ENCODE measurements at regions not wholly inside any gene's neighbourhood (a gene's known extent, or its start where the extent isn't known, plus 50 kb on each side); places are given as distances from the start of the nearest gene placed in this dataset.

GRCh38 chr9:80692751-80693150 lies 996.6 kb downstream of the TLE1 start:
- TF ChIP-seq, protein P1, sequence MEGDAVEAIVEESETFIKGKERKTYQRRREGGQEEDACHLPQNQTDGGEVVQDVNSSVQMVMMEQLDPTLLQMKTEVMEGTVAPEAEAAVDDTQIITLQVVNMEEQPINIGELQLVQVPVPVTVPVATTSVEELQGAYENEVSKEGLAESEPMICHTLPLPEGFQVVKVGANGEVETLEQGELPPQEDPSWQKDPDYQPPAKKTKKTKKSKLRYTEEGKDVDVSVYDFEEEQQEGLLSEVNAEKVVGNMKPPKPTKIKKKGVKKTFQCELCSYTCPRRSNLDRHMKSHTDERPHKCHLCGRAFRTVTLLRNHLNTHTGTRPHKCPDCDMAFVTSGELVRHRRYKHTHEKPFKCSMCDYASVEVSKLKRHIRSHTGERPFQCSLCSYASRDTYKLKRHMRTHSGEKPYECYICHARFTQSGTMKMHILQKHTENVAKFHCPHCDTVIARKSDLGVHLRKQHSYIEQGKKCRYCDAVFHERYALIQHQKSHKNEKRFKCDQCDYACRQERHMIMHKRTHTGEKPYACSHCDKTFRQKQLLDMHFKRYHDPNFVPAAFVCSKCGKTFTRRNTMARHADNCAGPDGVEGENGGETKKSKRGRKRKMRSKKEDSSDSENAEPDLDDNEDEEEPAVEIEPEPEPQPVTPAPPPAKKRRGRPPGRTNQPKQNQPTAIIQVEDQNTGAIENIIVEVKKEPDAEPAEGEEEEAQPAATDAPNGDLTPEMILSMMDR (IDR thresholded peaks at IDR 0.05), result no peak
- no peak for TF ChIP-seq POLR2A (IDR thresholded peaks at IDR 0.05)
